MCF 10A (cell line): ENCODE measurements at regions not wholly inside any gene's neighbourhood (a gene's known extent, or its start where the extent isn't known, plus 50 kb on each side); places are given as distances from the start of the nearest gene placed in this dataset.
A peak's percentile ranks its signal among the peaks of the same experiment; 100 is the strongest.

Source experiments
- BruUV-seq: library from RNA; stranded (reverse); fragments of 400-500 nt; replicated peaks from 2 replicates; lab custom pipeline; 2021; lab: Mats Ljungman, UMichigan
- CTCF ChIA-PET: fragments of 300-600 bp; sonication (Branson Sonifier 250); formaldehyde crosslinking; extraction: SDS; loops from one replicate; lab custom pipeline; 2021; ENCODE audit warnings: antibody characterized with exemption, inconsistent platforms; lab: Yijun Ruan, JAX
- POLR2A ChIA-PET: fragments of 300-600, 350-650 bp; sonication (Branson Sonifier 250); formaldehyde crosslinking; extraction: SDS; loops from one replicate; lab custom pipeline; 2020; ENCODE audit warnings: antibody characterized with exemption, inconsistent platforms; lab: Yijun Ruan, JAX
- DNase-seq: peaks from one replicate; pipeline ENCODE4 v3.0.0-alpha.2; 2018; ENCODE audit not compliant: unreplicated experiment
- H3K27ac Mint-ChIP-seq: one replicate; pipeline ENCODE4 v1.8.0; 2022; ENCODE audit warnings: mild to moderate bottlenecking, low read depth, mixed read lengths; ENCODE audit not compliant: unreplicated experiment
- H3K27me3 Mint-ChIP-seq: one replicate; pipeline ENCODE4 v1.8.0; 2022; ENCODE audit warnings: mixed read lengths; ENCODE audit not compliant: insufficient read depth, unreplicated experiment
- H3K36me3 Mint-ChIP-seq: one replicate; pipeline ENCODE4 v1.8.0; 2022; ENCODE audit warnings: mild to moderate bottlenecking, moderate library complexity, mixed read lengths; ENCODE audit not compliant: insufficient read depth, unreplicated experiment
- H3K4me1 Mint-ChIP-seq: one replicate; pipeline ENCODE4 v1.8.0; 2022; ENCODE audit warnings: mixed read lengths; ENCODE audit not compliant: insufficient read depth, unreplicated experiment
- H3K4me3 Mint-ChIP-seq: one replicate; pipeline ENCODE4 v1.8.0; 2022; ENCODE audit warnings: mild to moderate bottlenecking, moderate library complexity, mixed read lengths; ENCODE audit not compliant: unreplicated experiment
- H3K9me3 Mint-ChIP-seq: one replicate; pipeline ENCODE4 v1.8.0; 2022; ENCODE audit warnings: mixed read lengths; ENCODE audit not compliant: unreplicated experiment
- CTCF ChIP-seq: fragments of 200-600 bp; IDR thresholded peaks from one replicate; pipeline ENCODE4 v1.8.0; 2022; ENCODE audit warnings: antibody characterized with exemption, mild to moderate bottlenecking; ENCODE audit not compliant: unreplicated experiment
- intact Hi-C: fragments of 100-400 bp; cut with micrococcal nuclease; formaldehyde crosslinking; loops from 2 replicates; pipeline ENCODE4 v1.14.1; 2022

GRCh38 chr12:22850185-22850584, 225.2 kb downstream of the ETNK1 start:
- ChIA-PET POLR2A (no interaction called here), CTCF (interaction anchor here (0.5 to 0.6 kb wide), 2 partner anchors 156 to 204 kb away, joined by 3 to 4 read pairs; no protein-coding TSS in a partner anchor)
- H3K9me3 Mint-ChIP-seq = peaks cover 8% of the 10 kb centered on the region
- DNase-seq = no peak
- TF ChIP-seq CTCF = no peak
- peaks cover 13% of the 10 kb centered on the region for H3K4me1 Mint-ChIP-seq
- no TSS peak for BruUV-seq
- H3K36me3 Mint-ChIP-seq = no peaks in the 10 kb centered on the region
- intact Hi-C loops = no loop called here
- H3K27me3 Mint-ChIP-seq = peaks cover 12% of the 10 kb centered on the region
- no peak overlapping the region for H3K27ac Mint-ChIP-seq
- H3K4me3 Mint-ChIP-seq = no peak overlapping the region

DNA sequence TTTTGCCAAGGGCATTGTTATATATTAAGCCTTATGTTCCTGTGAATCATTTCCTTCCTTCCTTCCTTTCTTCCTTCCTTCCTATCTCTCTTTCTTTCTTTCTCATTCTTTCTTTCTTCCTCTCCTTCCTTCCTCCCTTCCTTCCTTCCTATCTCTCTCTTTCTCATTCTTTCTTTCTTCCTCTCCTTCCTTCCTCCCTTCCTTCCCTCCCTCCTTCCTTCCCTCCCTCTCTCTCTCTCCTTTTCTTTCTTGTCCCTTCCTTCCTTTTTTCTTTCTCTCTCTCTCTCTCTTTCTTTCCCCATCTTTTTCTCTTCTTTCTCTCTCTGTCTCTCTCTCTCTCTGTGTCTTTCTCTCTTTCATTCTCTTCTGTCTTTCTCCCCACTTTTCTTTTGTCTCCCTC, 226.6 kb downstream of the ETNK1 start:
- no peak for TF ChIP-seq CTCF
- BruUV-seq = no TSS peak
- CTCF ChIA-PET = no interaction called here
- no peaks in the 10 kb centered on the region for H3K36me3 Mint-ChIP-seq
- POLR2A ChIA-PET = no interaction called here
- H3K4me1 Mint-ChIP-seq = peaks cover 13% of the 10 kb centered on the region
- H3K27me3 Mint-ChIP-seq = peaks cover 12% of the 10 kb centered on the region
- DNase-seq = no peak
- no peak overlapping the region for H3K27ac Mint-ChIP-seq
- no peaks in the 10 kb centered on the region for H3K9me3 Mint-ChIP-seq
- intact Hi-C loops = no loop called here
- H3K4me3 Mint-ChIP-seq = no peak overlapping the region

DNA sequence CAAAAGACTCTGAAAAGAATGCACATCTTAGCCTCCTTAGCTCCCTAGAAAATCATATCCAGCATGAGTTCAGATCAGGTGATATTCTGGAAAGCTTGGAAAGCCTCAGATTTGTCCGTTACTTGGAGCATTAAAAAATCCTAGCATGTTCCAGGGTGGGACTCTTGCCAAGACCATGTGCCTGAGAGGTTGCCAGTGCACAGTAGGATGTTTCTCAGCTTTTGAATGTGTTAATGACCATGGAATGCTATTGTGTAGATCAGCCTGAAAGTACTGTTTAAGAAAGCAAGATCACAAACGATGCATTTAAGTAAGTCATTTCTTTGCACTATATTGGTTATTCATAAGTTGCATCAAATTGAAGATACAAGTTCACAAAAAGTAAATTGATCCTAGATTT, 230.5 kb downstream of the ETNK1 start:
- Mint-ChIP-seq H3K27ac (no peak overlapping the region), H3K4me3 (no peak overlapping the region), H3K27me3 (peaks cover 12% of the 10 kb centered on the region), H3K36me3 (no peaks in the 10 kb centered on the region), H3K9me3 (no peaks in the 10 kb centered on the region), H3K4me1 (peaks cover 26% of the 10 kb centered on the region)
- intact Hi-C loops = loop anchor here (5.0 kb wide), 1 partner anchor 352 kb away; no protein-coding TSS in a partner anchor
- DNase-seq = no peak
- ChIA-PET POLR2A (no interaction called here), CTCF (interaction anchor here (0.6 to 7.5 kb wide), 12 partner anchors 13 to 1550 kb away, joined by 3 to 73 read pairs (median 3); no protein-coding TSS in a partner anchor)
- BruUV-seq = no TSS peak
- TF ChIP-seq CTCF = no peak

GRCh38 chr12:22856178-22856577, 231.2 kb downstream of the ETNK1 start:
- intact Hi-C loops = loop anchor here (1.0 to 5.0 kb wide), 4 partner anchors 125 to 351 kb away; no protein-coding TSS in a partner anchor
- TF ChIP-seq CTCF = peak; percentile 51
- no peak overlapping the region for H3K4me3 Mint-ChIP-seq
- peaks cover 12% of the 10 kb centered on the region for H3K27me3 Mint-ChIP-seq
- no peak overlapping the region for H3K27ac Mint-ChIP-seq
- no TSS peak for BruUV-seq
- POLR2A ChIA-PET = no interaction called here
- peaks cover 26% of the 10 kb centered on the region for H3K4me1 Mint-ChIP-seq
- peak; percentile 48 for DNase-seq
- no peaks in the 10 kb centered on the region for H3K36me3 Mint-ChIP-seq
- CTCF ChIA-PET = interaction anchor here (0.5 to 7.5 kb wide), 26 partner anchors 11 to 1931 kb away, joined by 3 to 73 read pairs (median 3); no protein-coding TSS in a partner anchor
- H3K9me3 Mint-ChIP-seq = no peaks in the 10 kb centered on the region
